ENCODE measurements at regions not wholly inside any gene's neighbourhood (a gene's known extent, or its start where the extent isn't known, plus 50 kb on each side); places are given as distances from the start of the nearest gene placed in this dataset.
A peak's percentile ranks its signal among the peaks of the same experiment; 100 is the strongest.

DNA sequence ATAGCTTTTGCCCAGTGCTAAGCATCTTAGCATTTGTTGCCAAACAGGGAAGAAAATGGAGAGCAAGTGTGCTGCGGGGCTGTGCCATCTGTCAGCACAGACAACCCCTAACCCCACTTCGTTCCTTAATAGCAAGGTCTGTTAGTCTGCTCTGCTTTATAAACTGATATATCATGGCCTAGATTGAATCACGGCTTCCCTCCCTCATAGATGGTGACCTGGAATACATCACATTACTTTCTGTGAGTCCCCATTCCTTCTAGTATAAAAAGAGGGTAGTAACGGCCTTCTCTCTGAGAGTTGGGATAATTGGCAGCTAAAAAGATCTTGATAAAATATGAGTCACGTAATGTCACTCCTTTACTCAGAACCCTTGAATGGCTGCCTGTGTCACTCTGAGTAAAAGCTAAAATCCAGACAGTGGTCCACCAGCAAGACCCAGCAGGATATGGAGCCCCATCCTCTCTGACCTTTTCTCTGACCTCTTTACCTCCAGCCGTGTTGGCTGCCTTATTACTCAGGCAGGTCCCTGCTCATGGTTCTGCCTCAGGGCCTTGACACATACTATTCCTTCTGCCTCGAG, 151.7 kb downstream of the DLEU7 start:
- no peak overlapping the region for H3K27ac ChIP-seq (ENCODE audit: low read length)
- no peaks in the 10 kb centered on the region for H3K36me3 ChIP-seq (ENCODE audit: control insufficient read depth in 1 of 2, insufficient read depth in 2 of 2, low read length in 2 of 2)
- peaks cover 6 to 21% of the 10 kb centered on the region in 2 donors for H3K4me1 ChIP-seq (ENCODE audit: control insufficient read depth in 1 of 2, insufficient read depth in 2 of 2, low read length in 2 of 2)
- H3K4me3 ChIP-seq (ENCODE audit: low read depth in 1 of 2, low read length in 2 of 2), result no peak overlapping the region
- H3K27me3 ChIP-seq (ENCODE audit: low read depth, low read length), result no peaks in the 10 kb centered on the region
- H3K9me3 ChIP-seq (ENCODE audit: control insufficient read depth in 1 of 2, low read length in 2 of 2), result no peaks in the 10 kb centered on the region

DNA sequence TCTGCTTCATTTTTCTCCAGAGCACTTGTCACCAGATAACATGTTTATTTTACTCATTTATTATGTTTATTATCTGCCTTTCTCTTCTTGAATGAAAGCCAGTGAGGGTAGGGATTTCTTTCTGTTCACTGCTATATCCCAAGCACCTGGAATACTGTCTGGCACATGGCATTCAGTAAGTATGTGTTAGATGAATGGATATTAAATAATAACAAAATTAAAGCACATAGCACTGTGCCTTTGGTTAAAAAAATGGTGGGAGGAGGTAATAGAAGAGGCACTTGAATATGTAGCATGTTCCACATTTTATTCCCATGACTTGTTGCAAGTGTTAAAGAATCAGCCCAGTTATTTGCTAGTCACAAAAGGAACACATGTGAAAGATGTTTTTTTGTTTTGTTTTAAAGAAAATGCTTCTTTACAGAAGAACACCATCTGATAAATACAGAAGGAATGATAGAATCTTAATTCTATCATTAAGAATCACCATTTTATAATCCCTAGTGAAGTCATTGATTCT, 151.0 kb downstream of the DLEU7 start:
- Histone ChIP-seq H3K4me1 (ENCODE audit: control insufficient read depth in 1 of 2, insufficient read depth in 2 of 2, low read length in 2 of 2) (peaks cover 6 to 22% of the 10 kb centered on the region in 2 donors), H3K27me3 (ENCODE audit: low read depth, low read length) (no peaks in the 10 kb centered on the region), H3K4me3 (ENCODE audit: low read depth in 1 of 2, low read length in 2 of 2) (no peak overlapping the region), H3K9me3 (ENCODE audit: control insufficient read depth in 1 of 2, low read length in 2 of 2) (no peaks in the 10 kb centered on the region), H3K36me3 (ENCODE audit: control insufficient read depth in 1 of 2, insufficient read depth in 2 of 2, low read length in 2 of 2) (no peaks in the 10 kb centered on the region), H3K27ac (ENCODE audit: low read length) (no peak overlapping the region)

DNA sequence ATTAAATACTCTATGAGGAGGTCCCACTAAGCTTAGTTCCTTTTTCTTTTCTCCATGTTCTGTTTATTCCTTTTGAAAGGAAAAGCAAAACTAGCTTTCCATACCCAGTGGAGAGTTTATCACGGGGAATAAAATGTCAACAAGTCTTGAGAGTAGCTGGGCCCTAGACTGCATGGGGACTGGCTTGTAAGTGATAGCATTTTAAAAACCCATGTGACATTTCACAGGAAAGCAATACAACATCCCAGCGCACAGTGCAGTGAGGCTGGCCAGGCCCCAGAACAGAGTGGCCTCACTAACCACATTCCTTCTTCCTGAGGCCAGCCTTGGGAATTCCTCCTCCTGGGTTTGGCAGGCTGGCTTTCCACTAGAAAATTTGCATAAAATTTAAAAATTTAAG, 149.8 kb downstream of the DLEU7 start:
- Histone ChIP-seq H3K9me3 (ENCODE audit: control insufficient read depth in 1 of 2, low read length in 2 of 2) (no peaks in the 10 kb centered on the region), H3K27me3 (ENCODE audit: low read depth, low read length) (no peaks in the 10 kb centered on the region), H3K4me3 (ENCODE audit: low read depth in 1 of 2, low read length in 2 of 2) (no peak overlapping the region), H3K27ac (ENCODE audit: low read length) (peak overlapping the region; percentile 12), H3K36me3 (ENCODE audit: control insufficient read depth in 1 of 2, insufficient read depth in 2 of 2, low read length in 2 of 2) (no peaks in the 10 kb centered on the region), H3K4me1 (ENCODE audit: control insufficient read depth in 1 of 2, insufficient read depth in 2 of 2, low read length in 2 of 2) (peaks cover 6 to 29% of the 10 kb centered on the region in 2 donors)

DNA sequence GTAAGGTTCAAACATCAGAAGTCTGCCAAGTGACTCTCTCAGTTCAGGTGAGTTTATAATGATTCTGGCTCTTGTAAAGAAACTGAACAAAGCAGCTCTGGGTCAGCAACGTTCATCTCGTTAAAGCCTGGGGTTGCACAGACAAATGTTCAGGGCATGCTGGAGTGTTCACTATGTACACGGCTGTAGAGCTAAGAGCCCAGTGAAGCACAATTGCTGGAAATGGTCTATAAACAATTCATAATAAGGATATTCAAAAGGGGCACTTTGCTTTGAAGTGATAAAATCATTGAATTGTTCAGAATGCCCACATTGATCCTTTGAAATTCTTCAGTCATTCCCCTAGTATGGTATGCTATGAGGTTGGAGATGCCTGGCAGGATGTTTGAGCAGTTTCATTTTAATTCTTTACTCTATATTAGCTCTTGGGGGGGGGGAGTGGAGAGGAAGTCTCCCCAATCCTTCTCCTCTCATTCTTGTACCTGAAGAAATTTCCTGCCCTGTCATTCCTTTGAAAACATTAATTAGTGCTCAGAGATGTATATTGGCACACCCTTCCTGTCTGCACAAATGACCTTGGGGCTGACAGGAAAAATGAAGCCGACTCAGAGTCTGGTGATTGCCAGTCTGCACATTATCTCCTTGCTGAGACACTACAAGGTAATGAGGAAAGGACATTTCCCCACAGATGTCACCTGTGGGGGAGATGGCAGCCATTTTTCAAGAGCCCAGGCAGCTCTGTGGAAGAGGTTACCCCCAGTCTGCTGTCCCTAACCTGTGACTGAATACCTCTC, 145.5 kb downstream of the DLEU7 start:
- no peak overlapping the region for H3K27ac ChIP-seq (ENCODE audit: low read length)
- no peaks in the 10 kb centered on the region for H3K36me3 ChIP-seq (ENCODE audit: control insufficient read depth in 1 of 2, insufficient read depth in 2 of 2, low read length in 2 of 2)
- H3K4me1 ChIP-seq (ENCODE audit: control insufficient read depth in 1 of 2, insufficient read depth in 2 of 2, low read length in 2 of 2), result peaks cover 6 to 19% of the 10 kb centered on the region in 2 donors
- no peaks in the 10 kb centered on the region for H3K9me3 ChIP-seq (ENCODE audit: control insufficient read depth in 1 of 2, low read length in 2 of 2)
- no peaks in the 10 kb centered on the region for H3K27me3 ChIP-seq (ENCODE audit: low read depth, low read length)
- no peak overlapping the region for H3K4me3 ChIP-seq (ENCODE audit: low read depth in 1 of 2, low read length in 2 of 2)

DNA sequence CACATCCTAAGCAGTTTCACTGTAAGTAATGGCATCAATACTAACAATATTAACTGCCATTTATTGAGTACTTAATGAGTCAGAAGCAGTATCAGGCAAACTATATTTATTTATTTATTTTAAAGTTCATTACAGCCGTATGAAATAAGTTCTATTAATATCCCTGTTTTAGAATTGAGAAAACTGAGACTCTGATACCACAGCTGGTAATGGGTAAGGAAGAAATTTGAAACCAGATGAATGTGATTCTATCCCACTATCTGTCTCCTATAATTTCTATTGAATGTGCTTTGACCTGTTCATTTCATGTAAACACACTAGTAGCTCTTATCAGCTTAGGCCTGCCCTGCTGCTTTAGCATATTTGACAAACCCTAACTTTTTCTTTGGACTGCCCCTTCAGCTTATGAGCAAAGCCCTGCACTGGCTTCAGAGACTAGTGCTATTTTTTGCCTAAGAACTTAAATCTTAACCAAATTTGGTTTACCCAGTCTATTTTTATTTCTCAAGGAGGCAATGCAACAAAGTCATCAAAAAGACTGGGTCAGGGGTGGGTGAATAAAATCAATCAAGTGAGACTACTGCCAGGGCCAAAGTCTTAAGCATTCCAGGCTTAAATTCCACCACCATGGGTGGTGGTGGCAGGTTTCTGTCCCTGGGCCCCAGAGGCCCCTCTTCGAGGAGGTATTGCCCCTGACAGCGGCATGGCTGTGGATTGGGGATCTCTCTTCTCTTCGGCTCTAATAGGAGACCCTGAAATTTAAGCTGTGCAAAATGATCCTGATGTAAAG, 143.4 kb downstream of the DLEU7 start:
- H3K9me3 ChIP-seq (ENCODE audit: control insufficient read depth in 1 of 2, low read length in 2 of 2), result no peaks in the 10 kb centered on the region
- no peaks in the 10 kb centered on the region for H3K36me3 ChIP-seq (ENCODE audit: control insufficient read depth in 1 of 2, insufficient read depth in 2 of 2, low read length in 2 of 2)
- H3K27me3 ChIP-seq (ENCODE audit: low read depth, low read length), result no peaks in the 10 kb centered on the region
- H3K4me1 ChIP-seq (ENCODE audit: control insufficient read depth in 1 of 2, insufficient read depth in 2 of 2, low read length in 2 of 2), result peaks cover 0 to 8% of the 10 kb centered on the region in 2 donors
- no peak overlapping the region for H3K27ac ChIP-seq (ENCODE audit: low read length)
- H3K4me3 ChIP-seq (ENCODE audit: low read depth in 1 of 2, low read length in 2 of 2), result no peak overlapping the region

DNA sequence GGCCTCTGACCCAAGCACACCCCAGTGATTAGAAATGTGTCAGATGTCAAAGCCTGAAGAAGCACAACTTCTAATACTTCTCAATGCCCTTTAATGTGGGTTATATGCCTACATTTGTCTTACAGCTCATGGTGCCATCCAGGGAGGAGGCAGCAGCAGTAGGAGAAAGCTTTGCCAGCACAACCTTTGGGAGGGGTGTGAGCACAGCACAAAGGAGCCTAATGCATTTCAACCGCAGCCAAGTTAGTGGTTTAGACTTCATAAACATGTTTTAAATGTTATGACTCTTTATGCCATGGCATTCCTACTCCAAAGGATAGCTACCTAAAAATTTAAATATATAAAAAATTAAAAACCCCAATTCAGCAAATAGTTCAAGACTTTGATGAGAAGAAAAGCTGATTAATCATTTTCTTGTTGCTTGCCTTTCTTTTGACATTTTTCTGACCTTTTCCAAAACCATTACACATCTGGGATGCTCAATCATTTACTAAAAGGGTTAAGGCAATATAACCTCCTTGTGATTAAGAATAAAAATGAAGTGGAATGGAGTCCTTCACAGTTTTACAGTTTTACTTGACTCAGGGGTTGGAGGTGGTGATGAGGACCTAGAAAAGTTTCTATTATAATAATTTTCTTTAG, 142.7 kb downstream of the DLEU7 start:
- no peaks in the 10 kb centered on the region for H3K9me3 ChIP-seq (ENCODE audit: control insufficient read depth in 1 of 2, low read length in 2 of 2)
- peaks cover 0 to 8% of the 10 kb centered on the region in 2 donors for H3K4me1 ChIP-seq (ENCODE audit: control insufficient read depth in 1 of 2, insufficient read depth in 2 of 2, low read length in 2 of 2)
- no peak overlapping the region for H3K27ac ChIP-seq (ENCODE audit: low read length)
- no peak overlapping the region for H3K4me3 ChIP-seq (ENCODE audit: low read depth in 1 of 2, low read length in 2 of 2)
- no peaks in the 10 kb centered on the region for H3K27me3 ChIP-seq (ENCODE audit: low read depth, low read length)
- H3K36me3 ChIP-seq (ENCODE audit: control insufficient read depth in 1 of 2, insufficient read depth in 2 of 2, low read length in 2 of 2), result no peaks in the 10 kb centered on the region

DNA sequence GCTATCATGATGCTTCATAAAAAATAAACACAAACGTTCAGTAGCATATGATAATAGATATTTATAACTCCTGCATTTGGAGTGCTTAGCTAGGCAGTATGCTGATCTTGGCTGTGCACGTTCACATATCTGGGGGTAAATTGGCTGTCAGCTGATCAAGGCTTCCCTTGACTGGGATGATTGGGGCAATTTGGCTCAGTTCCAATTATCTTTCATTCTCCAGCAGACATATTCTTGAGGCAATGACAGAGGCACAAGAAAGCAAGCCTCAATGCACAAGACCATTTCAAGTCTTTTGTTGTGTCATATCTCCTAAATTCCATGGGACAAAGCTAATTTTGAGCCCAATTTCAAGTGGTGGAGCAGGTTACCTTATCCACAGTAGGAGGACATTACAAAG, 142.0 kb downstream of the DLEU7 start:
- H3K4me3 ChIP-seq (ENCODE audit: low read depth in 1 of 2, low read length in 2 of 2), result no peak overlapping the region
- H3K27me3 ChIP-seq (ENCODE audit: low read depth, low read length), result no peaks in the 10 kb centered on the region
- H3K4me1 ChIP-seq (ENCODE audit: control insufficient read depth in 1 of 2, insufficient read depth in 2 of 2, low read length in 2 of 2), result peaks cover 0 to 8% of the 10 kb centered on the region in 2 donors
- H3K27ac ChIP-seq (ENCODE audit: low read length), result no peak overlapping the region
- H3K9me3 ChIP-seq (ENCODE audit: control insufficient read depth in 1 of 2, low read length in 2 of 2), result no peaks in the 10 kb centered on the region
- H3K36me3 ChIP-seq (ENCODE audit: control insufficient read depth in 1 of 2, insufficient read depth in 2 of 2, low read length in 2 of 2), result no peaks in the 10 kb centered on the region

DNA sequence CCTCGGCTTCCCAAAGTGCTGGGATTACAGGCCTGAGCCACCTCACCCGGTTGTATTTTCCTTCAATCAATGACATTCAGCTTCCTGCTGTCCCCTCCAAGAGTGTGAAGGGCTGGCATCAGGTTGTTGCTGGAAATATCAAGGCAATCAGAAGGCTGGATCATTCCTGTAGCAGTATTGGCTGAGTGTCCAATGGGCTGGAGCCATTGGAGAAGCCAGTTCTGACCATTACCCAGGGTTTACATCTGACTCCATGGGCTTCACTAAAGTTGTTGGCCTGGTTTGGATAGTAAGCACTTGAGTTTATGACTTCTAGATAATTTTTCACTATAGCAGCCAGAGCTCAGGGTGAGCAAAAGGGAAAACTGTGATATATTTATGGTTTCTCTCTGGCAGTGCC, 137.0 kb downstream of the DLEU7 start:
- H3K36me3 ChIP-seq (ENCODE audit: control insufficient read depth in 1 of 2, insufficient read depth in 2 of 2, low read length in 2 of 2), result no peaks in the 10 kb centered on the region
- H3K27me3 ChIP-seq (ENCODE audit: low read depth, low read length), result no peaks in the 10 kb centered on the region
- no peaks in the 10 kb centered on the region for H3K4me1 ChIP-seq (ENCODE audit: control insufficient read depth in 1 of 2, insufficient read depth in 2 of 2, low read length in 2 of 2)
- H3K27ac ChIP-seq (ENCODE audit: low read length), result no peak overlapping the region
- H3K9me3 ChIP-seq (ENCODE audit: control insufficient read depth in 1 of 2, low read length in 2 of 2), result no peaks in the 10 kb centered on the region
- no peak overlapping the region for H3K4me3 ChIP-seq (ENCODE audit: low read depth in 1 of 2, low read length in 2 of 2)

DNA sequence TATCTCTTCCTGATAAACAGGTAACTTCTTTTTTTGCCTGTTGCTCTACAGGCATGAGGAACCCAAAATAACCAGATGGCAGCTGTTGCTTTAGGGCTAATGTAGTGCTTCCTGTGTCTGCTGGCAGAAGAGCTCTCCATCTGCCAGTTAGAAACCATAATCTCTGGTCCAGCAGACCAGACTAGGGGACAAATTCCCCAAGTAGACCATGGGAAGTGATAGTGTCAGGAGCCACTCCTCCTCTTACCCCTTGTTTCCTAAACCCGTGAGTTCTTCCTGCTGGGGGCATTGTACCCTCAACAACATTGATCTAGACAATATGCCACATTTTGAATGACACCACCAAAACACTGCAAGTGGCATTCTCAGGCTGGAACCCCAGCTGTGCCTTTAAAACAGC, 135.9 kb downstream of the DLEU7 start:
- Histone ChIP-seq H3K4me1 (ENCODE audit: control insufficient read depth in 1 of 2, insufficient read depth in 2 of 2, low read length in 2 of 2) (no peaks in the 10 kb centered on the region), H3K27ac (ENCODE audit: low read length) (no peak overlapping the region), H3K27me3 (ENCODE audit: low read depth, low read length) (no peaks in the 10 kb centered on the region), H3K36me3 (ENCODE audit: control insufficient read depth in 1 of 2, insufficient read depth in 2 of 2, low read length in 2 of 2) (no peaks in the 10 kb centered on the region), H3K9me3 (ENCODE audit: control insufficient read depth in 1 of 2, low read length in 2 of 2) (no peaks in the 10 kb centered on the region), H3K4me3 (ENCODE audit: low read depth in 1 of 2, low read length in 2 of 2) (no peak overlapping the region)

DNA sequence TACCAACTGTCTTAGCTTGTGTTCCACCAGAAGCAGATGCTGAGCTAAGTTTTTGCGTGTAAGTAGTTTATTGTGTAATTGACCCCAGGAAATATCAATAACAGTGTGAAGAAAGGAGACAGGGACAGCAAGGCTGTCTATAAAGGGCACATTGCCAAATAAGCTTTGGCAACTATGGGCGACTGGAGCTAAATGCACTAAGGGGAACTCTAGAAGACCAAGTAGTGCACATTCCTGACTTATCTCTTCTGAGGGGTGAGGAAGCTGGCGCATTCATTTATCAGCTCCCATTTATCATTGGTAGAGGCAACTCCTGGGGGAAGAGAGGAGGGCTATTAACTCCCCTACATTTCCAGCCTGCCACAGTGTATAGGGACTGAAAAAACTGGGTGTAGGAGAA, 135.0 kb downstream of the DLEU7 start:
- Histone ChIP-seq H3K9me3 (ENCODE audit: control insufficient read depth in 1 of 2, low read length in 2 of 2) (no peaks in the 10 kb centered on the region), H3K36me3 (ENCODE audit: control insufficient read depth in 1 of 2, insufficient read depth in 2 of 2, low read length in 2 of 2) (no peaks in the 10 kb centered on the region), H3K27me3 (ENCODE audit: low read depth, low read length) (no peaks in the 10 kb centered on the region), H3K4me3 (ENCODE audit: low read depth in 1 of 2, low read length in 2 of 2) (no peak overlapping the region), H3K4me1 (ENCODE audit: control insufficient read depth in 1 of 2, insufficient read depth in 2 of 2, low read length in 2 of 2) (no peaks in the 10 kb centered on the region), H3K27ac (ENCODE audit: low read length) (no peak overlapping the region)

DNA sequence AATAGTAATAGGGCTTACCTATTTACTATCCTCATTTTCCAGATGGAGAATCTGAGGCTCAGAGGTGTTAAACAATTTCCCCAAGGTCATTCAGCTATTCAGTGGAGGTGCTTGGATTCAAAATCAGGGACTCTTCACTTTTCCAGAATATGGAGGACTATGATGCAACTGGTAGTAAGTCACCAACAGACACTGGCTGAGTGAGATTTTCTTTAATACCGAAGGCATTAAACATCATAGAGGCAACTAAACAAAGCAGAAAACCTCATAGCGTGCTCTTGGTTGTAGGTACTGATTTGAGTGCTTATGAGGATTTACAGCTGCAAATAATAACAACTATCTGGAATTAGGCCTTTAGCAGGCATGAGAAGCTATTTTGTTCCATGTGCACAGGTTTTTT, 134.4 kb downstream of the DLEU7 start:
- H3K27ac ChIP-seq (ENCODE audit: low read length), result no peak overlapping the region
- H3K9me3 ChIP-seq (ENCODE audit: control insufficient read depth in 1 of 2, low read length in 2 of 2), result no peaks in the 10 kb centered on the region
- H3K4me3 ChIP-seq (ENCODE audit: low read depth in 1 of 2, low read length in 2 of 2), result no peak overlapping the region
- H3K27me3 ChIP-seq (ENCODE audit: low read depth, low read length), result no peaks in the 10 kb centered on the region
- no peaks in the 10 kb centered on the region for H3K4me1 ChIP-seq (ENCODE audit: control insufficient read depth in 1 of 2, insufficient read depth in 2 of 2, low read length in 2 of 2)
- no peaks in the 10 kb centered on the region for H3K36me3 ChIP-seq (ENCODE audit: control insufficient read depth in 1 of 2, insufficient read depth in 2 of 2, low read length in 2 of 2)

Data from muscle layer of duodenum (tissue), 2 donors.